ENCODE measurements at regions not wholly inside any gene's neighbourhood (a gene's known extent, or its start where the extent isn't known, plus 50 kb on each side); places are given as distances from the start of the nearest gene placed in this dataset.

GRCh38 chr15:69510556-69510955 lies 57.9 kb downstream of the RPLP1 start:
- TF ChIP-seq RFX5 (IDR thresholded peaks at IDR 0.05) (no peak), CTCF (IDR thresholded peaks at IDR 0.05) (no peak), EP300 (IDR thresholded peaks at IDR 0.05) (no peak), POLR2A (IDR thresholded peaks at IDR 0.05; ENCODE audit: low read length) (no peak), JUNB (IDR thresholded peaks at IDR 0.05) (no peak), CHD4 (IDR thresholded peaks at IDR 0.05; ENCODE audit: borderline replicate concordance) (no peak), JUN (IDR thresholded peaks at IDR 0.05) (no peak), HMGXB4 (CRISPR knock-in tag; IDR thresholded peaks at IDR 0.05; ENCODE audit: borderline replicate concordance) (no peak), MAFK (IDR thresholded peaks at IDR 0.05; ENCODE audit: partially characterized antibody) (no peak)
